Peyer's patch (tissue), 4 donors: ENCODE measurements at regions not wholly inside any gene's neighbourhood (a gene's known extent, or its start where the extent isn't known, plus 50 kb on each side); places are given as distances from the start of the nearest gene placed in this dataset.

Experiments
- POLR2A ChIP-seq, 2 donors: fragments of 450-650 bp; IDR thresholded peaks; one replicate each; pipeline ENCODE4 v1.5.1; 2017; ENCODE audit warnings: antibody characterized with exemption in 2 of 2, mild to moderate bottlenecking in 2 of 2, moderate library complexity in 2 of 2
- TF ChIP-seq, protein P1 (sequence below), 6 experiments: fragments of 450-650 bp in 4 of 6; fragments of 200-600 bp in 2 of 6; sonication (generic) in 1 of 6; IDR thresholded peaks; one replicate each; pipeline ENCODE4 v1.5.1; 2017 to 2019; ENCODE audit warnings: antibody characterized with exemption in 6 of 6, mild to moderate bottlenecking in 3 of 6, moderate library complexity in 1 of 6

DNA sequence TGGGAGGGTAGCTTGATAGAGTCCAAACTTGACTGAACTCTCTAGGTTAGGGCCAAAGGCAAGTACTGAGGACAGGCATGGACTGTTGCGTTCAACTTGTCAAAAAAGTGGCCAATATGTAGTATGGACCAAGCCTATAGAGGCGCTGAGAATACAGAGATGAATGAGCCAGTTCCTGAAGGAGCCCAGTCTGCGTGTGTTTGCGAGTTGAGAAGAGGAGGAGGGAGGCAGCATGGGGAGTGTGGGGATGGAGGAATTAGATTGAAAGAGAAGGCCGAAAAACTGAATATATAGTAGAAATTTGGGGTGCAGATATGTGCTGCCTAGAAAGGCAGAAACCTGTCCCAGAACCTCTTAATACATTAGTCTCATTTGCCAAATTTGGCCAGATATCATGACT, 412.4 kb downstream of the PCNX1 start:
- TF ChIP-seq, protein P1, sequence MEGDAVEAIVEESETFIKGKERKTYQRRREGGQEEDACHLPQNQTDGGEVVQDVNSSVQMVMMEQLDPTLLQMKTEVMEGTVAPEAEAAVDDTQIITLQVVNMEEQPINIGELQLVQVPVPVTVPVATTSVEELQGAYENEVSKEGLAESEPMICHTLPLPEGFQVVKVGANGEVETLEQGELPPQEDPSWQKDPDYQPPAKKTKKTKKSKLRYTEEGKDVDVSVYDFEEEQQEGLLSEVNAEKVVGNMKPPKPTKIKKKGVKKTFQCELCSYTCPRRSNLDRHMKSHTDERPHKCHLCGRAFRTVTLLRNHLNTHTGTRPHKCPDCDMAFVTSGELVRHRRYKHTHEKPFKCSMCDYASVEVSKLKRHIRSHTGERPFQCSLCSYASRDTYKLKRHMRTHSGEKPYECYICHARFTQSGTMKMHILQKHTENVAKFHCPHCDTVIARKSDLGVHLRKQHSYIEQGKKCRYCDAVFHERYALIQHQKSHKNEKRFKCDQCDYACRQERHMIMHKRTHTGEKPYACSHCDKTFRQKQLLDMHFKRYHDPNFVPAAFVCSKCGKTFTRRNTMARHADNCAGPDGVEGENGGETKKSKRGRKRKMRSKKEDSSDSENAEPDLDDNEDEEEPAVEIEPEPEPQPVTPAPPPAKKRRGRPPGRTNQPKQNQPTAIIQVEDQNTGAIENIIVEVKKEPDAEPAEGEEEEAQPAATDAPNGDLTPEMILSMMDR (IDR thresholded peaks at IDR 0.05), result no peak
- TF ChIP-seq POLR2A (IDR thresholded peaks at IDR 0.05), result no peak
